GM19452 (cell line): ENCODE measurements at regions not wholly inside any gene's neighbourhood (a gene's known extent, or its start where the extent isn't known, plus 50 kb on each side); places are given as distances from the start of the nearest gene placed in this dataset.

Experiments
- ATAC-seq: cut with Tn5 transposase; IDR thresholded peaks from one replicate; pipeline ENCODE4 v1.9.1; 2021; ENCODE audit not compliant: unreplicated experiment

DNA sequence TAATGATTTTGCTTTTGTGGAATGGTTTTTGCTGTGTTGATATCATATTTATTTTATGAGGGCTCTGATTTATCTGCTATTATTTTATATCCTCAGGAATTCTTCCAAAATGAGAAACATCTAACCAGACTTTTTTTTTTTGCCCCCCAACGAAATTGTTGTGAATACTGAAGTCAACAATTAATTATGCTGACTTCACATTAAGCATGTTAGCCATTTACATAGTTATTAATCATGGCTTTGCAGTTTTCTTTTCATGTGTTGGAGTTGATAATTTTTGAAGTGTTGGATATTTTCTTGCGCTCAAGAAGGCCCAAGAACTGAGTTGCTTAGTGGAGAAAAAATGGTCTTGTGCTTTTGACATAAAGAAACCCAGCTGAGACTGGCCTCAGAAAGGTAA lies 246.6 kb upstream of the CRY1 start:
- no peak for ATAC-seq

DNA sequence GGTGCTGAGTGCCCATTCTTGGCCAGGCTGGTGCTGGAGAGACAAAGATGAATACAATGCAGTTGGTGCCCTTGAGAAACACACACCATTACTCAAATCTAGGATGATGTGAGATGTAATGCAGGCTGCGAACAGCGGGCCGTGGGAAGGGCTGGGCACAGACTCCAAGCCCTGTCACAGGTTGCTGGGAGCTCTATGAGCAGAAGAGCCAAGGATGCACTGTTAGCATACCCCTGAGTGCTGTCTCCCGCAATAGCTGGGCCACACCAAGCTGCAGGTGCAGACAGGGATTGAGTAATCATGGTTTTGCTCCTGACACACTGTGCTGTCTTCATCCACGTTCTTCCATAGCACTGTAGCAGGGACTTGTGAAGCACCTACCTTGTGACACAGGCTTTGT lies 247.5 kb upstream of the CRY1 start:
- ATAC-seq: no peak

DNA sequence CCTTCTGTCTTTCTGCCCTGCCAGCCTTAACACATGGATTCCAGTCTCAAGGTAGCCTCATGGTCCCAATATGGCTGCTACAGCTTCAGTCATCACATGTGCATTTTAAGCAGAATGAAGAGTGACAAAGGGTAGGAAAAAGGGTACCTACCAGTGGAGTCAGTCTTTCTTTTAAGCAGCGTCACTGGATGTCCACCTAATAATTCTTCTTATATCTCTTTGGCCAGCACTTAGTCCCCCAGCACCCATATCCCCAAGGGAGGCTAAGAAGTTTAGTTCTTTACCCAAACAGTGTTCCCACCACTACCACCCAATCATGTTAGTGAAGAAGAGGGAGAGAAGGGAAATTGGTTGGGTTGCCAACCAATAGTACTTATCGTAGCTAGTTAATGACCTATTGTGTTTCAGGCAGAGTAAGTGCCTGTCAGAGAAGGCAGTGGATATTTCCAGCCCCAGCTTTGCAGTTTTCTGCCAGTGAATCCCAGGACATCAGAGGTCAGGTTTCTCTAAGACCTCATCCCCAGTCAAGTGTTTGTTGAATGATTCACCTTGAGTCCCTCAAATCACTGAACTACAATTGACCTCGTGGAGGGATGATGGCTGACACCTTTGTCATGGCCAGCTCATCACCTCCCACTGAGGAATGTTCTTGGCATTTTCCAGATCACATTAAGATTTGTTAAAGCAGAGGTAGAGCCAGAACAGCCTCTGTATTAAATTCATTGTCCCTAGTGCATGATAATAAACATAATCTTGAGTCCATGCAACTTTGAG lies 250.9 kb upstream of the CRY1 start:
- no peak for ATAC-seq

DNA sequence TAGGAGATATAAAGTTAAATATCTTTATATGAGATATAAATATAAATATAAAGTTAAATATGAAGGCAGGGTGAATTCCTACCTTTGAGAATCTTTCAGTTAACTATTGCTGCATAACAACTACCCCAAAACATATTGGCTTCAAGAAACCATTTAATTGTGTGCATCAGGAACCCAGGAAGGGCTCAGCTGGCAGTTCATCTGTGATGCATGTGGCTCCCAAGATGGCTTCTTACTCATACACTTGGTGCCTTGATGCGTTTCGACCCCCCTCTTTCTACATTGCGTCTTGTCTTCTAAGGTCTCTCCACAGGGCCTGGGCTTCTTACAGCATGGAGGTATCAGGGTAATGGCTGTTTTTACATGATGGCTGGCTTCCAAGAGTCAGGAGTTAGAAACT lies 253.9 kb upstream of the CRY1 start:
- ATAC-seq: no peak

GRCh38 chr12:107349008-107349747 lies 255.8 kb upstream of the CRY1 start:
- ATAC-seq: no peak

- ATAC-seq: no peak
These were observed 256.5 kb upstream of the CRY1 start for GRCh38 chr12:107349839-107350238.

GRCh38 chr12:107351109-107351508 lies 257.8 kb upstream of the CRY1 start:
- no peak for ATAC-seq

GRCh38 chr12:107351713-107352112 lies 258.4 kb upstream of the CRY1 start:
- no peak for ATAC-seq

DNA sequence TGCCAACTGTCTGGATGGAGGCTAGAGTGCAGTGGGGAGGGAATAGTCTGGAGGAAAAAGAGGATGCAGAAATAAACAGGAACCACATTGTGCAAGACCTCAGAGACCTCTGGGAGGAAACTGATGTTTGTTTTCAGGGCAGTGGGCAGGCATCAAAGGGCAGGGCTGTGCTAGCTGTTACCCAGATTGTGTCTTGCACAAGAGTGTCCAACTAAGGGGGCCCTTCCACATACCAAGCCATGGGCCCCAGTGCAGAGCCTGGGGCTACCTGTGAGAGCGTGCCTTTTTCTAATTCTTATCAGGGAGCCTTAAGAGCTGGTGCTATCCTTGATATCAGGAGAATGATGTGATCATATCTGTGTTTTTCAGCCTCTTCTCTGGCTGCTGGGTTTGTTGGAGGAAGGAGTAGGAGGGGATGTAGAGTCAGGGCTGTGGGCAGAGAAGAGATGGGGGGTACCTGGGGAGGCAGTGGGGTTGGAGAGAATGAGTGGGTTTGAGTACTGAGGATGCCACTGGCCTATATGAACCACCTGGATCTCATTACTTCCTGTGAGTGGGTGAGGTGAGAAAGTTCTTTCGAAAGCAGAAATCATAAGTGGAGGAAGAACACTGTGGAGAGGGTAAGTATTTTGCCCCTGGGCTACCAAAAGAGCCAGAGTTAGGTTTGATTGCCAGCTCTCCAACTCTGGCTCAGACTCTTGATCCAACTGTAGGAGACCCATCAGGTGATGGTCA lies 259.2 kb upstream of the CRY1 start:
- ATAC-seq: no peak

- ATAC-seq: no peak
These were observed 260.0 kb upstream of the CRY1 start for GRCh38 chr12:107353312-107353711.

DNA sequence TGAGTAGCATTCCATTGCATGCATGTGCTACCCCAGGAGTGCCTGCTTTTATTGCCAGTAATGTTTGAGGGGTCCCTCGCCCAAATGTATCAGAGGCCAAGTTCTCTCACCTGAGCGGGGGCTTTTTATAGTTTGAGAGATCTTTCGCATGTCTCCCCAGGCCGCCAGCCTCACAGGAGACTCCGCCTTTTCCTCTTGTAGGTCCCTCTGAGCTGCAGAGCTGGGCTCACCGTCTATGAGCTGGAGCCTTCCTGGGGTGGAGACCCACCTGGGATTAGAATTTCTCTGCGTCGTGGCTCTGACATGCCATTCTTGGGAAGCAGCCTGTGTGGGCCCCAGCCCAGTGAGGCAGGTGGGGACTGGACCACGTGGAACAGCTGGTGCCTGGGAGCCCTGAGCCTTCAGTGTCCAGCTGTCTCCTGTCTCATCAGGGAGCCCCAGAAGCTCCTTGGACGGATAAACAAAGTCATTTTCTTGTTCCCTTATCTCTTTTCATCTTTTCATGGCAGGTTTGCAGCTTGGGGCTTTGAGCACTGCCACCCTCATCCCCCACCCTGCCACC lies 261.7 kb upstream of the CRY1 start:
- ATAC-seq: no peak

DNA sequence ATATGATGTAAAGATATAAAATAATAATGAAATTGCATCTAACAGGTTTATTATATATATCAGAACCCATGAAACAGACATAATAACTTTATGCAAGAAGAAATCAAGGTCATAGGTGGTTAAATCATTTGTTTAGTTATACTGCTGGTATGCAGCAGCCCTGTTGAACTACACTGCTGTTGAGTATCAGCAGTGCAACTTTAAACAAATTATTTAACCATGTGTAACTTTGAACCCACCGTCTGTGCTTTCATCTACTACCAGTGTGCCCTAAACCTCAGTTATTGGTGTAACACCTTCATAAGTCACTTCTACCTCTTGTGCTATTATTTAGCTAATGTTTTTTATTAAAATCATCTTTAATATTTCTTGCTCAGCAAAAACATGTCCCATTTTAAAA lies 262.3 kb upstream of the CRY1 start:
- no peak for ATAC-seq

- ATAC-seq: no peak
These were observed 263.1 kb upstream of the CRY1 start for GRCh38 chr12:107356266-107356936.

DNA sequence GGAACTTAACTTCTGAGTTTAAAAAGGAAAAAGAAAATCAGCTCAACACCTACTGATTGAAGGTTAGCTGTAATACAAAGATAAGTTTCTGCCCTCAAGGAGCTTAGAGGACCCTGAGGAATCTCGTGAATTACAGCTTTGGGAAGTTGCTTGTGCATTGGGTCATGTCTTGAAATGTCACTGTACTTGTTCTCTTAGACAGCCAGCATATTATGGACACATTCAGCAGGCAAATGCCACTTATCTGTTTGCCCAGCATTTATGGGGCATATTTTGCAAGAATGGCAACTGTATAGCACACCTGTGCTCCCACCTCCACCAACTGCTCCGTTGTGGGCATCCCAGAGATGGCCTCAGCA lies 263.6 kb upstream of the CRY1 start:
- ATAC-seq: no peak

GRCh38 chr12:107359382-107359781 lies 266.0 kb upstream of the CRY1 start:
- ATAC-seq: no peak

DNA sequence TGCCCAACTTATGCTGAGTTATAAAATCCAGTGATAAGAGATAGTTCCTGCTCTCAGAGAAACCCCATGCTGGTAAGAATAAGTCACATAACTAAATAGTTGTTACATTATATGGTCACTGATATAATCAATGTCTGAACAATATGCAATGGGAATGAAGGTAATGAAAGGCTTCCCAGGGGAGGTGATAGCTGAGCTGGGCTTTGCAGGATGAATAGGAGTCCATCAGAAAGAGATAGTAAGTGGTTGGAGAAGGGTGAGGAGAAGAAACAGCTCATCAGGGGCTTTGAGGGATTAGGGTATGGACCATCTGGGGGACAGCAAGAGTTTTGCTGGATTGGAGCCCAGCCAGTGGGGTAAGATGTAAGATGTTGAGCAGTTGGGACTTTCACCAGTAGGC lies 266.7 kb upstream of the CRY1 start:
- ATAC-seq: no peak

- ATAC-seq: no peak
These were observed 267.1 kb upstream of the CRY1 start for GRCh38 chr12:107360482-107360881.

DNA sequence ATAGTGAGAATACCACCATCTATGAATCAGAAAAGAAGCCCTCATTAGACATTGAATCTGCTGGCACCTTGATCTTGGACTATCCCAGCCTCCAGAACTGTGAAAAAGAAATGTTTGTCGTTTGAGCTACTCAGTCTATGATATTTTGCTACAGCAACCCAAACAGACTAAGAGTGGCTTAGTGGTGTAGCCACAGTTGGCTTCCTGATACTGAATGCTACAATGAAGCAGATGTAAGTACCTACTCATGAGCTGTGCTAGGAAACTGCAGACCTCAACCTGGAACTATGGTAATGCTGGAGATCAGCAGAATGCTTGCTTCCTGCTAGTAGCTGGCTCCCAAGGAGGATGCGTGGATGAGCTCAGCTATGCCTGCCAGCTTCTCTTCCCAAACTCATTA lies 268.6 kb upstream of the CRY1 start:
- no peak for ATAC-seq

DNA sequence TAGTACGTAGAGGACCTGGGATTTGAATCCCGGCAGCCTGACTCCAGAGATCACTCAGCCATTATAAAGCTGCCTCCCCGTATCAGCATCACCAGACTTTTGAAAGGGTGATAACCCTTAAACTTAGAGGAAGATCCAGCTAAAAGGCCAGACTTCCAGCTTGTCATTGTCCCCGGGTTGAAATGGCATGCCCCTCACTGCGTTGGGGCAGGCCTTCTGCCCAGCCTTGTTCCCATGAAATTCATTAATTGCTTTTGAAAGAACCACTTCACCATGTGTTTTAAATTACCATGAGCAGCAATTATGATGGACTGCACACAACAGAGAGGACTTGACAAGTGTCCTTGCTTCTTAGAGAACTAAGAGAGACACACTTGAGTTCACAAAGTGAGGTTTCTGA lies 269.6 kb upstream of the CRY1 start:
- no peak for ATAC-seq

DNA sequence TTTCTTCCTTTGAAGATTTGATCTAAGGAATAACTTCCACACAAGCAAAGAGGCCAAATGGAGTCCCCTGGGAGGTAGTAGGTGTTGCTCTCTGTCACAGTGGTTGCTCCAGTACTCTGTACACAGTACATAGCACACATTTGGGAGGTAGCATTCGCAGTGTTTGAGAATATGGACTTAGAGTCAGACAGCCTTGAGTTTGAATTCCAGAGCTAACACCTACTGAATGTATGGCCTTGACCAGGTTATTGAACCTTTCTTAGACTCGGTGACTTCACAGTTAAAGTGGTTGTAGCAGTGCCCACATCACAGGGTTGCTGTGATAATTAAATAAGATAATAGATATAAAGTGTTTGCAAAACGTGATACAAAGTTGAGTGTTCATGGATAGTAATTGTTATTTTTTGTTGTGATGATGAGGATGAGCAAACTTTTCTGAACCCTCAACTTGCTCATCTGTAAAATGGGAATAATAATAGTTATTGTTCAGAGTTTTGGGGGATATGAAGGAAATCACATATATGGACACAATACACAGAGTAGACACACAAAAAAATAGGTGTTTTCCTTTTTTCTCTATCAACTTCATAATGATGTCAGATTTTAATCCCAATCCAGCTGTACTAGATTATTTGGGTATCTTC lies 271.6 kb upstream of the CRY1 start:
- no peak for ATAC-seq

DNA sequence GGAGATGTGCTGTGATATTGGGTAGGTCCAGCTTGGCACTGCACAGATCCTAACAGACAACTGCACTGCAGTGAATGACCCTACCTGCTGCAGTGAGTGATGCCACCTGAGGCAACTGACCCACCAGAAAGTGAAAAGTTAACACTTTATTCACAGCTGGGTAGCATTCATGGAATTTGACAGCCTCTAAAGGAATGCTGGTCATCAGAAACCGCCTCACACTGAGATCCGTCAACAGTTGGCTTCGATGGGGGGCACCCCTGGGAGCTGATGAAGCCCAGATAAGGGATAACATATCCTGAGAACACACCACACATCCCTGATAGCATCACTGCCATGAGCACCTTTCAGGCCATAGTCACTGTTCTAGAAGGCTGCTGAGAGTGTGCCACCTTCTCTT lies 272.4 kb upstream of the CRY1 start:
- no peak for ATAC-seq
